Skeletal muscle tissue (tissue), 3 donors: ENCODE measurements at regions not wholly inside any gene's neighbourhood (a gene's known extent, or its start where the extent isn't known, plus 50 kb on each side); places are given as distances from the start of the nearest gene placed in this dataset.

Source experiments
- H3K27ac ChIP-seq: one replicate; pipeline ENCODE4 v1.7.0; 2013; ENCODE audit warnings: mild to moderate bottlenecking, low read depth, low read length, inconsistent platforms
- H3K27me3 ChIP-seq, 3 donors: one replicate each; pipeline ENCODE4 v1.7.0; 2013; ENCODE audit warnings: low read length in 3 of 3; ENCODE audit not compliant: control insufficient read depth in 3 of 3, insufficient read depth in 3 of 3
- H3K36me3 ChIP-seq, 3 donors: one replicate each; pipeline ENCODE4 v1.7.0; 2013; ENCODE audit warnings: low read length in 3 of 3; ENCODE audit not compliant: control insufficient read depth in 3 of 3, insufficient read depth in 3 of 3
- H3K4me1 ChIP-seq, 3 donors: one replicate each; pipeline ENCODE4 v1.7.0; 2013; ENCODE audit warnings: low read length in 3 of 3, mild to moderate bottlenecking in 3 of 3; ENCODE audit not compliant: control insufficient read depth in 3 of 3, insufficient read depth in 3 of 3
- H3K4me3 ChIP-seq, 3 donors: one replicate each; pipeline ENCODE4 v1.7.0; 2013; ENCODE audit warnings: low read length in 3 of 3
- H3K9ac ChIP-seq, 3 donors: one replicate each; pipeline ENCODE4 v1.7.0; 2013; ENCODE audit warnings: low read length in 3 of 3, mild to moderate bottlenecking in 3 of 3, moderate library complexity in 2 of 3, low read depth in 1 of 3
- H3K9me3 ChIP-seq, 3 donors: one replicate each; pipeline ENCODE4 v1.7.0; 2013; ENCODE audit warnings: low read length in 3 of 3; ENCODE audit not compliant: control insufficient read depth in 3 of 3
- donor health status: Osteomylitis.

GRCh38 chr13:39875111-39875987, 219.9 kb downstream of the COG6 start:
- H3K9me3 ChIP-seq: no peaks in the 10 kb centered on the region
- H3K9ac ChIP-seq: no peak overlapping the region
- no peaks in the 10 kb centered on the region for H3K36me3 ChIP-seq
- H3K27me3 ChIP-seq: no peaks in the 10 kb centered on the region
- H3K27ac ChIP-seq: no peak overlapping the region
- no peak overlapping the region for H3K4me3 ChIP-seq
- no peaks in the 10 kb centered on the region for H3K4me1 ChIP-seq

- no peak overlapping the region for H3K27ac ChIP-seq
- no peaks in the 10 kb centered on the region for H3K36me3 ChIP-seq
- no peak overlapping the region for H3K4me3 ChIP-seq
- no peak overlapping the region for H3K9ac ChIP-seq
- H3K27me3 ChIP-seq: no peaks in the 10 kb centered on the region
- H3K9me3 ChIP-seq: no peaks in the 10 kb centered on the region
- H3K4me1 ChIP-seq: no peaks in the 10 kb centered on the region
Observed at GRCh38 chr13:39876258-39876657, 220.8 kb downstream of the COG6 start.

DNA sequence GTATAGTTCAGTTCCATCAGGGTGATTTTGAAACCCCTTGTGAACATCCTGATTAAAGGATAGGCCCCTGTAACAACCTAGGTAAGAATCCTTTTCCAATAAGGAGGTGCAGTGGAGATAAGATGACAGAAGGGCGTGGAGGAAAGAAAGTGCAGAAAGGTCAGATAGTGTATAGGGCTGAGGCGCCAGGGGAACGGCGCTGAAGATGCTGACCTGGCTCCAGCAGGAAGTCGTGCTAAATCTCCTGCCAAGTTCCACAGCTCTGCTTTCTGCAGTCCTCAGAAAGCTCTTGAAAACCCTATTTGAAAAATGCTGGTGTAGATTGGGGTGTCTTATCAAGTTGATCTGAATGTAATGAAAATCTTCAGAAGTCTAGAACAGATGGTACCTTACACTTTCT, 221.7 kb downstream of the COG6 start:
- Histone ChIP-seq H3K9ac (no peak overlapping the region), H3K27me3 (no peaks in the 10 kb centered on the region), H3K27ac (no peak overlapping the region), H3K4me3 (no peak overlapping the region), H3K36me3 (no peaks in the 10 kb centered on the region), H3K9me3 (no peaks in the 10 kb centered on the region), H3K4me1 (no peaks in the 10 kb centered on the region)

DNA sequence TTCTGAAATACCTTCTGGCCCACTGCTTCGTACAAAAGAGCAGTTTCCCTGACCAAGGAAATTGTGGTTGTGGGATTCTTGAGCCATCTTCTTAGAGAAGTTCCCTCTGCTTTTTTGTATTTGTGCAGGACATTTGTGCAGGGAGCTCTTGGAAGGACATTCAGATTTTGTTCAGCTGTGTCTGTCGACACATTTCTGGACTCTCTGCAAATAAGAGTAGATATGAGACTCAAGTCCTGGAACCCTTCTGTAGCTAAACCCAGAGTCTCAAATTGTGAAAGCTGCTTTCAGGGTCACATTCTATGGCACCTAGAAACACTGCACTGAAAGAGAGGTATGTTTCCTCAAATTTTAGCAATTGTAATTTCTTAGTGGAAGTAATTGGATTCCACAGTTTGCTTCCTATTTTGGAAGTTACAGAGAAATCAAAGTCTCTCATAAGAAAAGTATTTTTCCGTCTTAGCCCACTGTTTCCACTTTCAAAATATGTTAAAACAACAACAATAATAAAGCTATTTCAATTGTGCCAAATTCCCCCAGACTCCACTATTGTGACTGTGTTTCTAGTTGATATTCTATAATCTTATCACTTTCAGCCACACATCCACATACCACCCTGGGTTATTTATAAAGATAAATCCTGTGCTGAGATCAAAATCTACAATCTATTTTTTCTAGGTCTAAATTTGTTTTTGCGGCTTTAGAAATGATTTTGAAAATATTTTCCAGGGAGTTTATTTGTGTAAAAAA, 224.0 kb downstream of the COG6 start:
- Histone ChIP-seq H3K9me3 (peaks cover 0 to 6% (median 3%) of the 10 kb centered on the region in 3 donors), H3K36me3 (no peaks in the 10 kb centered on the region), H3K27me3 (no peaks in the 10 kb centered on the region), H3K4me1 (no peaks in the 10 kb centered on the region), H3K9ac (no peak overlapping the region), H3K27ac (no peak overlapping the region), H3K4me3 (no peak overlapping the region)

GRCh38 chr13:39881383-39881782, 225.9 kb downstream of the COG6 start:
- no peaks in the 10 kb centered on the region for H3K4me1 ChIP-seq
- H3K9ac ChIP-seq: no peak overlapping the region
- no peaks in the 10 kb centered on the region for H3K27me3 ChIP-seq
- H3K36me3 ChIP-seq: no peaks in the 10 kb centered on the region
- peaks cover 3 to 10% (median 3%) of the 10 kb centered on the region in 3 donors for H3K9me3 ChIP-seq
- H3K4me3 ChIP-seq: no peak overlapping the region
- H3K27ac ChIP-seq: no peak overlapping the region

GRCh38 chr13:39881887-39882286, 226.4 kb downstream of the COG6 start:
- no peaks in the 10 kb centered on the region for H3K4me1 ChIP-seq
- H3K27me3 ChIP-seq: no peaks in the 10 kb centered on the region

GRCh38 chr13:39884166-39884565, 228.7 kb downstream of the COG6 start:
- H3K9me3 ChIP-seq: peaks cover 3 to 10% (median 3%) of the 10 kb centered on the region in 3 donors
- H3K27me3 ChIP-seq: no peaks in the 10 kb centered on the region
- no peak overlapping the region for H3K9ac ChIP-seq
- no peak overlapping the region for H3K27ac ChIP-seq
- H3K4me3 ChIP-seq: no peak overlapping the region
- H3K36me3 ChIP-seq: no peaks in the 10 kb centered on the region
- H3K4me1 ChIP-seq: peaks cover 0 to under 1% (median 0%) of the 10 kb centered on the region in 3 donors

More at GRCh38 chr13:39881887-39882286, 226.4 kb downstream of the COG6 start:
- Histone ChIP-seq H3K27ac (no peak overlapping the region), H3K36me3 (no peaks in the 10 kb centered on the region), H3K9me3 (peaks cover 3 to 10% (median 3%) of the 10 kb centered on the region in 3 donors), H3K9ac (no peak overlapping the region), H3K4me3 (no peak overlapping the region)

GRCh38 chr13:39886336-39886735, 230.9 kb downstream of the COG6 start:
- Histone ChIP-seq H3K27me3 (no peaks in the 10 kb centered on the region), H3K9ac (no peak overlapping the region), H3K36me3 (no peaks in the 10 kb centered on the region), H3K4me1 (peaks cover 0 to 5% (median 0%) of the 10 kb centered on the region in 3 donors), H3K27ac (no peak overlapping the region), H3K9me3 (peaks cover 3 to 10% (median 3%) of the 10 kb centered on the region in 3 donors), H3K4me3 (no peak overlapping the region)

GRCh38 chr13:39887387-39887786, 231.9 kb downstream of the COG6 start:
- no peak overlapping the region for H3K4me3 ChIP-seq
- no peaks in the 10 kb centered on the region for H3K27me3 ChIP-seq
- H3K27ac ChIP-seq: no peak overlapping the region
- peaks cover 0 to 5% (median 0%) of the 10 kb centered on the region in 3 donors for H3K4me1 ChIP-seq
- H3K9ac ChIP-seq: no peak overlapping the region
- H3K9me3 ChIP-seq: peaks cover 3 to 10% (median 3%) of the 10 kb centered on the region in 3 donors
- no peaks in the 10 kb centered on the region for H3K36me3 ChIP-seq
